ENCODE measurements at regions not wholly inside any gene's neighbourhood (a gene's known extent, or its start where the extent isn't known, plus 50 kb on each side); places are given as distances from the start of the nearest gene placed in this dataset.
A peak's percentile ranks its signal among the peaks of the same experiment; 100 is the strongest.

GRCh38 chr6:137729866-137730629 lies 137.0 kb upstream of the TNFAIP3 start:
- DNase-seq (no peak), ATAC-seq (no peak)
- H3K36me3 ChIP-seq: no peaks in the 10 kb centered on the region
- intact Hi-C loops (cut with DNase I): loop anchor here in 2 of 10 donors (2.0 to 5.0 kb wide), 2 partner anchors 137 kb away; partner anchors contain the start of gene TNFAIP3 (in 2 of the 2)
- WGBS, 4 donors: 89 to 92% (median 92%) methylated on average over 6 of the region's 6 CpGs
- no peak for TF ChIP-seq POLR2A (IDR thresholded peaks at IDR 0.05)
- TF ChIP-seq CTCF (IDR thresholded peaks at IDR 0.05): no peak
- no peaks in the 10 kb centered on the region for H3K9me3 ChIP-seq
- no peaks in the 10 kb centered on the region for H3K27me3 ChIP-seq
- no peak overlapping the region for H3K4me3 ChIP-seq
- peaks cover 0 to 61% (median 2%) of the 10 kb centered on the region in 12 donors for H3K4me1 ChIP-seq
- peak overlapping the region in 2 of 12 donors; percentile 12 to 61 for H3K27ac ChIP-seq

- no peaks in the 10 kb centered on the region for H3K9me3 ChIP-seq
- peak overlapping the region in 1 of 12 donors; percentile 45 for H3K27ac ChIP-seq
- intact Hi-C loops (cut with DNase I): no loop called here
- H3K4me3 ChIP-seq: no peak overlapping the region
- 64 to 73% (median 70%) methylated on average over 2 of the region's 2 CpGs for WGBS, 4 donors
- DNase-seq: no peak
- no peaks in the 10 kb centered on the region for H3K36me3 ChIP-seq
- ATAC-seq: no peak
- H3K27me3 ChIP-seq: no peaks in the 10 kb centered on the region
- H3K4me1 ChIP-seq: peaks cover 0 to 56% (median 2%) of the 10 kb centered on the region in 12 donors
- no peak for TF ChIP-seq CTCF (IDR thresholded peaks at IDR 0.05)
- TF ChIP-seq POLR2A (IDR thresholded peaks at IDR 0.05): no peak
These were observed 135.5 kb upstream of the TNFAIP3 start for GRCh38 chr6:137731600-137731959.

GRCh38 chr6:137731960-137732616 lies 135.0 kb upstream of the TNFAIP3 start:
- Histone ChIP-seq H3K4me1 (peaks cover 0 to 62% (median 2%) of the 10 kb centered on the region in 12 donors), H3K27me3 (no peaks in the 10 kb centered on the region), H3K4me3 (no peak overlapping the region), H3K27ac (peak overlapping the region in 2 of 12 donors; percentile 20 to 45), H3K9me3 (no peaks in the 10 kb centered on the region), H3K36me3 (no peaks in the 10 kb centered on the region)
- WGBS, 4 donors: 63 to 73% (median 67%) methylated on average over 4 of the region's 4 CpGs
- ATAC-seq (peak in 3 of 4 donors; percentile 31 to 51 (median 45)), DNase-seq (no peak)
- TF ChIP-seq CTCF (IDR thresholded peaks at IDR 0.05) (no peak), POLR2A (IDR thresholded peaks at IDR 0.05) (no peak)
- intact Hi-C loops (cut with DNase I): no loop called here

- no peaks in the 10 kb centered on the region for H3K9me3 ChIP-seq
- no peaks in the 10 kb centered on the region for H3K36me3 ChIP-seq
- peaks cover 0 to 70% (median 2%) of the 10 kb centered on the region in 12 donors for H3K4me1 ChIP-seq
- no peak for TF ChIP-seq CTCF (IDR thresholded peaks at IDR 0.05)
- no peak for TF ChIP-seq POLR2A (IDR thresholded peaks at IDR 0.05)
- 90 to 93% (median 92%) methylated on average over 2 of the region's 2 CpGs for WGBS, 4 donors
- no peak overlapping the region for H3K27ac ChIP-seq
- intact Hi-C loops (cut with DNase I): no loop called here
- no peak overlapping the region for H3K4me3 ChIP-seq
- no peak for ATAC-seq
- DNase-seq: no peak
- no peaks in the 10 kb centered on the region for H3K27me3 ChIP-seq
These were observed 133.7 kb upstream of the TNFAIP3 start for GRCh38 chr6:137733372-137733771.

Data from heart left ventricle (tissue), 16 donors.